ENCODE measurements at regions not wholly inside any gene's neighbourhood (a gene's known extent, or its start where the extent isn't known, plus 50 kb on each side); places are given as distances from the start of the nearest gene placed in this dataset.

DNA sequence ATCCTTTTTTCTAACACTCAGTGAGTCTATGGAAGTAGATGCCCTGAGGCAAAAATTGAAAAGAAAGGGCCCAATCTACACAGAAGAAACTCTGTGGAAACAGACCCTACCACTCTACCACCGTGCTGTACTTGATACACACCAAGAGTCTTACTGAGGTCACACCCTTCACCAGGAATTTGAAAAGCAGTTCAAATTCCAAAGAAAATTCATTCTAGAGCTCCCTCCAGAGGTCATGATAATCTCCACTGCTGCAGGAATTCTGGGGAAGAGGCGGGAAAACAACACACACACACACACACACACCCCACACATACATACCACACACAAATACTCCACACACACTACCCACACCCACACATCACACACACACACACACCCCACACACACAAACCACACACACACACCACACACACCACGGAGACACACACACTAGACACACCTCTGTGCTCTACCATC is 336.8 kb downstream of the HDGFL1 start:
- Histone ChIP-seq H3K9me2 (replicated peaks; ENCODE audit: control insufficient read depth, low read length) (no peaks in the 10 kb centered on the region), H3K36me3 (ENCODE audit: control insufficient read depth, low read length) (no peaks in the 10 kb centered on the region), H3K27ac (ENCODE audit: low read depth, low read length) (no peak overlapping the region), H3K4me3 (ENCODE audit: low read length) (no peak overlapping the region), H3K9me3 (ENCODE audit: control insufficient read depth, insufficient read depth, low read length) (no peaks in the 10 kb centered on the region), H4K20me1 (ENCODE audit: control insufficient read depth, insufficient read depth, low read depth, low read length) (no peaks in the 10 kb centered on the region), H3K27me3 (ENCODE audit: control insufficient read depth, low read length) (no peaks in the 10 kb centered on the region), H3F3A (ENCODE audit: control insufficient read depth, insufficient read depth) (no peaks in the 10 kb centered on the region), H3K79me2 (ENCODE audit: control insufficient read depth, low read length) (no peaks in the 10 kb centered on the region), H3K4me1 (ENCODE audit: control insufficient read depth, low read length) (no peaks in the 10 kb centered on the region), H3K4me2 (ENCODE audit: low read length) (no peak overlapping the region)
- no peak for TF ChIP-seq EZH2phosphoT487 (IDR thresholded peaks at IDR 0.05; ENCODE audit: borderline replicate concordance, low read length)
- TF ChIP-seq, protein P1, sequence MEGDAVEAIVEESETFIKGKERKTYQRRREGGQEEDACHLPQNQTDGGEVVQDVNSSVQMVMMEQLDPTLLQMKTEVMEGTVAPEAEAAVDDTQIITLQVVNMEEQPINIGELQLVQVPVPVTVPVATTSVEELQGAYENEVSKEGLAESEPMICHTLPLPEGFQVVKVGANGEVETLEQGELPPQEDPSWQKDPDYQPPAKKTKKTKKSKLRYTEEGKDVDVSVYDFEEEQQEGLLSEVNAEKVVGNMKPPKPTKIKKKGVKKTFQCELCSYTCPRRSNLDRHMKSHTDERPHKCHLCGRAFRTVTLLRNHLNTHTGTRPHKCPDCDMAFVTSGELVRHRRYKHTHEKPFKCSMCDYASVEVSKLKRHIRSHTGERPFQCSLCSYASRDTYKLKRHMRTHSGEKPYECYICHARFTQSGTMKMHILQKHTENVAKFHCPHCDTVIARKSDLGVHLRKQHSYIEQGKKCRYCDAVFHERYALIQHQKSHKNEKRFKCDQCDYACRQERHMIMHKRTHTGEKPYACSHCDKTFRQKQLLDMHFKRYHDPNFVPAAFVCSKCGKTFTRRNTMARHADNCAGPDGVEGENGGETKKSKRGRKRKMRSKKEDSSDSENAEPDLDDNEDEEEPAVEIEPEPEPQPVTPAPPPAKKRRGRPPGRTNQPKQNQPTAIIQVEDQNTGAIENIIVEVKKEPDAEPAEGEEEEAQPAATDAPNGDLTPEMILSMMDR (IDR thresholded peaks at IDR 0.05; ENCODE audit: low read depth, low read length, poor library complexity, severe bottlenecking) = no peak

DNA sequence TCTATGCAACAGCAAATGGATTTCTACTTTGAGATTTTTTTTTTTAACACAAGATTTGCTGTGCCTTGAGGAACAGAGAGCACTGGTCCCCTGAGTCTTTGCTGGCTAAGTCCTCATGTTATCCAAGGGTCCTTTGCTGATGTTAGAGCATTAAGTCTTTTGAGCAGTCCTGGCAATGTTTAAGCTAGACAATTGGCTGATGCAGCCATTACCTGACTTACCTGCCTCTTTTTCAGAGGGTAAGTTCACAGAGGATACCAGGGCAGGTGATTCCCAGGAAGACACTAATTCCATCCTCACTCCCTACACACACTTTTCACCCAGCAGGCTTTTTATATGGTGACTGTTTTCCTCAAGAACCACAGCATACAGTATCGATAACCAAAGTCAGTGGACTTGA is 337.7 kb downstream of the HDGFL1 start:
- TF ChIP-seq EZH2phosphoT487 (IDR thresholded peaks at IDR 0.05; ENCODE audit: borderline replicate concordance, low read length) = no peak
- TF ChIP-seq, protein P1 (IDR thresholded peaks at IDR 0.05; ENCODE audit: low read depth, low read length, poor library complexity, severe bottlenecking) = no peak
- H3K4me3 ChIP-seq (ENCODE audit: low read length) = no peak overlapping the region
- H3K27ac ChIP-seq (ENCODE audit: low read depth, low read length) = no peak overlapping the region
- no peak overlapping the region for H3K4me2 ChIP-seq (ENCODE audit: low read length)
- no peaks in the 10 kb centered on the region for H3K4me1 ChIP-seq (ENCODE audit: control insufficient read depth, low read length)
- H3K79me2 ChIP-seq (ENCODE audit: control insufficient read depth, low read length) = no peaks in the 10 kb centered on the region
- H3F3A ChIP-seq (ENCODE audit: control insufficient read depth, insufficient read depth) = no peaks in the 10 kb centered on the region
- no peaks in the 10 kb centered on the region for H3K9me3 ChIP-seq (ENCODE audit: control insufficient read depth, insufficient read depth, low read length)
- H3K27me3 ChIP-seq (ENCODE audit: control insufficient read depth, low read length) = no peaks in the 10 kb centered on the region
- H3K36me3 ChIP-seq (ENCODE audit: control insufficient read depth, low read length) = no peaks in the 10 kb centered on the region
- H3K9me2 ChIP-seq (replicated peaks; ENCODE audit: control insufficient read depth, low read length) = no peaks in the 10 kb centered on the region
- no peaks in the 10 kb centered on the region for H4K20me1 ChIP-seq (ENCODE audit: control insufficient read depth, insufficient read depth, low read depth, low read length)

DNA sequence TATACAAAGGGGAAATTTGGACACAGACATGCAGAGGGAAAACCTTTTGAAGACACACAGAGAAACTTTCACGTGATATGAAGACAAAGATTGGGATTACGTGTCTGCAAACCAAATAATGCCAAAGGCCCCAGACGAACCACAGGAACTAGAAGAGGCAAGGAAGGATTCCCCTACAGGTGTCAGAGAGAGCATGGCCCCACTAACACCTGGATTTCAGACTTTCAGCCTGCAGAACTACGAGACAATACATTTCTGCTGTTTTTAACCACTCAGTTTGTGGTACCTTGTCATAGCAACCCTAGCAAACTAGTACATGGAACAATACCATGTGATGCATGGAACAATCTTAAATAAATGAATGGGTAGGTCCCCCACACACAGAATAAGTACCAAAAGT is 341.0 kb downstream of the HDGFL1 start:
- no peaks in the 10 kb centered on the region for H4K20me1 ChIP-seq (ENCODE audit: control insufficient read depth, insufficient read depth, low read depth, low read length)
- no peak for TF ChIP-seq EZH2phosphoT487 (IDR thresholded peaks at IDR 0.05; ENCODE audit: borderline replicate concordance, low read length)
- TF ChIP-seq, protein P1 (IDR thresholded peaks at IDR 0.05; ENCODE audit: low read depth, low read length, poor library complexity, severe bottlenecking) = no peak
- H3K27ac ChIP-seq (ENCODE audit: low read depth, low read length) = no peak overlapping the region
- no peaks in the 10 kb centered on the region for H3K27me3 ChIP-seq (ENCODE audit: control insufficient read depth, low read length)
- H3K4me1 ChIP-seq (ENCODE audit: control insufficient read depth, low read length) = no peaks in the 10 kb centered on the region
- H3K4me2 ChIP-seq (ENCODE audit: low read length) = no peak overlapping the region
- no peak overlapping the region for H3K4me3 ChIP-seq (ENCODE audit: low read length)
- no peaks in the 10 kb centered on the region for H3K36me3 ChIP-seq (ENCODE audit: control insufficient read depth, low read length)
- H3K9me2 ChIP-seq (replicated peaks; ENCODE audit: control insufficient read depth, low read length) = no peaks in the 10 kb centered on the region
- H3K79me2 ChIP-seq (ENCODE audit: control insufficient read depth, low read length) = no peaks in the 10 kb centered on the region
- H3K9me3 ChIP-seq (ENCODE audit: control insufficient read depth, insufficient read depth, low read length) = no peaks in the 10 kb centered on the region
- no peaks in the 10 kb centered on the region for H3F3A ChIP-seq (ENCODE audit: control insufficient read depth, insufficient read depth)

DNA sequence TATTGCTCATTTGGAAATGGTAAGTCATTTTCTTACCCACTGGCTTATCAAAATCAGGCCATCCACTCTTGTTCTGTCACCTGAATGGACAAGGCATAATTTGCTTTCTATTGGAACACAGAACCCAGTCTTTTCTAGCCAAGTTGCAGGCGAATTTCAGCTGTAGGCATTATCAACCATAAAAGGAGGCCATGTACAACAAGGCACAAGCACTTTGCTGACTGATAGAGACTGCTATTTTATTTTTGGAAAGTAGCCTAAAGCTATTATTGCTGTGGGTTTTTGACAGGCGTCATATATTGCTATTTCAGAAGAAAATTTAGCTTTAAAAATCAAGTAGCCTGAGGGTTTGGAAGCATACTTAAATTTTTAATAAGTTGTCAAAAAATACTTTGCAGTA is 344.2 kb downstream of the HDGFL1 start:
- no peaks in the 10 kb centered on the region for H3K27me3 ChIP-seq (ENCODE audit: control insufficient read depth, low read length)
- H3K36me3 ChIP-seq (ENCODE audit: control insufficient read depth, low read length) = no peaks in the 10 kb centered on the region
- H3K4me3 ChIP-seq (ENCODE audit: low read length) = no peak overlapping the region
- no peaks in the 10 kb centered on the region for H4K20me1 ChIP-seq (ENCODE audit: control insufficient read depth, insufficient read depth, low read depth, low read length)
- H3K4me1 ChIP-seq (ENCODE audit: control insufficient read depth, low read length) = no peaks in the 10 kb centered on the region
- H3F3A ChIP-seq (ENCODE audit: control insufficient read depth, insufficient read depth) = no peaks in the 10 kb centered on the region
- TF ChIP-seq, protein P1 (IDR thresholded peaks at IDR 0.05; ENCODE audit: low read depth, low read length, poor library complexity, severe bottlenecking) = no peak
- TF ChIP-seq EZH2phosphoT487 (IDR thresholded peaks at IDR 0.05; ENCODE audit: borderline replicate concordance, low read length) = no peak
- H3K9me3 ChIP-seq (ENCODE audit: control insufficient read depth, insufficient read depth, low read length) = no peaks in the 10 kb centered on the region
- H3K79me2 ChIP-seq (ENCODE audit: control insufficient read depth, low read length) = no peaks in the 10 kb centered on the region
- no peak overlapping the region for H3K4me2 ChIP-seq (ENCODE audit: low read length)
- H3K9me2 ChIP-seq (replicated peaks; ENCODE audit: control insufficient read depth, low read length) = no peaks in the 10 kb centered on the region
- H3K27ac ChIP-seq (ENCODE audit: low read depth, low read length) = no peak overlapping the region

Measured in DOHH2 (cell line).